ENCODE measurements at regions not wholly inside any gene's neighbourhood (a gene's known extent, or its start where the extent isn't known, plus 50 kb on each side); places are given as distances from the start of the nearest gene placed in this dataset.

GRCh38 chr1:43068911-43069310, 103.2 kb downstream of the EBNA1BP2 start:
- TF ChIP-seq MAX (IDR thresholded peaks at IDR 0.05) = no peak
- TF ChIP-seq CREB1 (IDR thresholded peaks at IDR 0.05; ENCODE audit: low read depth) = no peak
- no peak for TF ChIP-seq USF1 (IDR thresholded peaks at IDR 0.05)
- TF ChIP-seq TEAD4 (IDR thresholded peaks at IDR 0.05) = no peak
- no peak for TF ChIP-seq ZBTB7A (IDR thresholded peaks at IDR 0.05; ENCODE audit: low read depth)
- TF ChIP-seq TAF1 (IDR thresholded peaks at IDR 0.05; ENCODE audit: low read depth) = no peak
- TF ChIP-seq REST (IDR thresholded peaks at IDR 0.05; ENCODE audit: low read depth) = no peak
- no peak for TF ChIP-seq TCF12 (IDR thresholded peaks at IDR 0.05; ENCODE audit: low read depth)
- TF ChIP-seq FOXM1 (IDR thresholded peaks at IDR 0.05; ENCODE audit: borderline replicate concordance, low read depth) = no peak
- no peak for TF ChIP-seq EP300 (IDR thresholded peaks at IDR 0.05; ENCODE audit: borderline replicate concordance)
- TF ChIP-seq NFIC (IDR thresholded peaks at IDR 0.05) = no peak
- TF ChIP-seq YY1 (IDR thresholded peaks at IDR 0.05; ENCODE audit: low read depth) = no peak

GRCh38 chr1:43067977-43068751, 103.9 kb downstream of the EBNA1BP2 start:
- TF ChIP-seq MAX (IDR thresholded peaks at IDR 0.05) (no peak; the same call in 1 of the 2 replicates), EGR1 (IDR thresholded peaks at IDR 0.05) (peak; percentile 72), NFIC (IDR thresholded peaks at IDR 0.05) (peak; percentile 75; the same call in 1 of the 2 replicates), YY1 (IDR thresholded peaks at IDR 0.05; ENCODE audit: low read depth) (no peak), TAF1 (IDR thresholded peaks at IDR 0.05; ENCODE audit: low read depth) (no peak), ZBTB7A (IDR thresholded peaks at IDR 0.05; ENCODE audit: low read depth) (peak; percentile 85), REST (IDR thresholded peaks at IDR 0.05; ENCODE audit: low read depth) (no peak), USF1 (IDR thresholded peaks at IDR 0.05) (no peak), EP300 (IDR thresholded peaks at IDR 0.05; ENCODE audit: borderline replicate concordance) (peak; percentile 43)

GRCh38 chr1:43067233-43067745, 104.8 kb downstream of the EBNA1BP2 start:
- TF ChIP-seq NFIC (IDR thresholded peaks at IDR 0.05) (no peak), EGR1 (IDR thresholded peaks at IDR 0.05) (no peak)

GRCh38 chr1:43066578-43066977, 105.5 kb downstream of the EBNA1BP2 start:
- TF ChIP-seq USF1 (IDR thresholded peaks at IDR 0.05) = peak; percentile 80
- peak; percentile 70; the same call in 1 of the 2 replicates for TF ChIP-seq MAX (IDR thresholded peaks at IDR 0.05)
- TF ChIP-seq EP300 (IDR thresholded peaks at IDR 0.05; ENCODE audit: borderline replicate concordance) = peak; percentile 17; the same call in 1 of the 2 replicates
- no peak for TF ChIP-seq REST (IDR thresholded peaks at IDR 0.05; ENCODE audit: low read depth)
- no peak for TF ChIP-seq NFIC (IDR thresholded peaks at IDR 0.05)

All from Ishikawa (cell line).